ENCODE measurements at regions not wholly inside any gene's neighbourhood (a gene's known extent, or its start where the extent isn't known, plus 50 kb on each side); places are given as distances from the start of the nearest gene placed in this dataset.

DNA sequence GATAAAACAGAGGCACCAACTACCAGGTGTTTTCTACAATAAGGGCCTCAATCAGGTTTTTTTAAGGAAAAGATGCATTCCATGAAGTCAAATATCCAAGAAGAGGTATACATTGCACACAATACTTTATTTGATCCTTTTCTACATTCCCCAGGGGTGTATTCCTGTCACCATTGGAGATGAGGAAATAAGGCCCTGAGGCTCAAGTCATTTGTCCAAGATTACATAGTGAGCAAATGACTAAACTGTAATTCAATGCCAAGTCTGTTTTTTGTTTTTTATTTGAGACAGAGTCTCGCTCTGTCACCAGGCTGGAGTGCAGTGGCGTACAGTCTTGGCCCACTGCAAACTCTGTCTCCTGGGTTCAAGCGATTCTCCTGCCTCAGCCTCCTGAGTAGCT, 69.2 kb upstream of the CDYL start:
- Histone ChIP-seq H3K4me3 (ENCODE audit: low read length) (no peak overlapping the region), H3K4me1 (ENCODE audit: control insufficient read depth, insufficient read depth, low read length) (no peaks in the 10 kb centered on the region), H3K36me3 (ENCODE audit: control insufficient read depth, insufficient read depth, low read length) (no peaks in the 10 kb centered on the region), H3K9me3 (ENCODE audit: control insufficient read depth, insufficient read depth, low read length) (no peaks in the 10 kb centered on the region), H3K27me3 (ENCODE audit: control insufficient read depth, insufficient read depth, low read length) (no peaks in the 10 kb centered on the region), H3K27ac (ENCODE audit: low read length) (no peak overlapping the region)
- no peak overlapping the region for H3K27ac Mint-ChIP-seq
- no peak for TF ChIP-seq CTCF (IDR thresholded peaks at IDR 0.05)
- no peaks in the 10 kb centered on the region for H3K9me3 Mint-ChIP-seq
- ATAC-seq (no peak), DNase-seq (no peak)
- H3K4me3 Mint-ChIP-seq, result no peak overlapping the region
- H3K27me3 Mint-ChIP-seq (ENCODE audit: low read depth in 2 of 2), result peaks cover 6 to 7% of the 10 kb centered on the region in 2 donors
- intact Hi-C loops (cut with micrococcal nuclease), result no loop called here
- H3K4me1 Mint-ChIP-seq, result peaks cover 0 to 5% of the 10 kb centered on the region in 2 donors
- 96% methylated on average over 3 of the region's 3 CpGs for WGBS (ENCODE audit: insufficient coverage)
- no peaks in the 10 kb centered on the region for H3K36me3 Mint-ChIP-seq

DNA sequence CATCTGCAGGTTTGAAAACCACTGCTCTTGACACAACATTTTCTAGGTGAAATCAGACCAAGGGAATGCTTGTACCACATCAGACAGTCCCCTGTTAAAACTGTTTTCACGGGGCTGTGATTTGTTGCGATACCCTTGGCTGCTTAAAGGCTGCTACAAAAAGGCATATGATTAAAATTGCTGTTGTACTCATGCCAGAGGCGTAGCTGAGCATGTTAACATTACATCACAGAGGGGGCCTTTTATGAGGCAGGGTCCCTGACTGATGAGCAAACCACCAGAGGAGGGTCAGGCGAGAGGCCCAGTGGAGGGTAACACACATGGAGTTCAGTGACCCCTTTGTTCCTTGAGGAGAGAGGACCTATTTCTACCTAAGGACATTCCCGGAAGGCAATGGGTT, 70.4 kb upstream of the CDYL start:
- 86% methylated on average over 5 of the region's 5 CpGs for WGBS (ENCODE audit: insufficient coverage)

GRCh38 chr6:4703382-4703781, 72.8 kb upstream of the CDYL start:
- H3K36me3 ChIP-seq (ENCODE audit: control insufficient read depth, insufficient read depth, low read length), result no peaks in the 10 kb centered on the region
- Mint-ChIP-seq H3K4me3 (no peak overlapping the region), H3K27me3 (ENCODE audit: low read depth in 2 of 2) (no peaks in the 10 kb centered on the region), H3K4me1 (peaks cover 0 to 5% of the 10 kb centered on the region in 2 donors), H3K27ac (no peak overlapping the region), H3K9me3 (no peaks in the 10 kb centered on the region), H3K36me3 (no peaks in the 10 kb centered on the region)
- DNase-seq, result no peak
- H3K4me1 ChIP-seq (ENCODE audit: control insufficient read depth, insufficient read depth, low read length), result no peaks in the 10 kb centered on the region
- no peak for TF ChIP-seq CTCF (IDR thresholded peaks at IDR 0.05)
- no peaks in the 10 kb centered on the region for H3K27me3 ChIP-seq (ENCODE audit: control insufficient read depth, insufficient read depth, low read length)
- 75% methylated on average over 3 of the region's 3 CpGs for WGBS (ENCODE audit: insufficient coverage)
- no peaks in the 10 kb centered on the region for H3K9me3 ChIP-seq (ENCODE audit: control insufficient read depth, insufficient read depth, low read length)
- intact Hi-C loops (cut with micrococcal nuclease), result no loop called here
- ATAC-seq, result no peak
- no peak overlapping the region for H3K4me3 ChIP-seq (ENCODE audit: low read length)
- H3K27ac ChIP-seq (ENCODE audit: low read length), result no peak overlapping the region

More for the DNA sequence above, 70.4 kb upstream of the CDYL start:
- Histone ChIP-seq H3K4me1 (ENCODE audit: control insufficient read depth, insufficient read depth, low read length) (no peaks in the 10 kb centered on the region), H3K27ac (ENCODE audit: low read length) (no peak overlapping the region), H3K9me3 (ENCODE audit: control insufficient read depth, insufficient read depth, low read length) (no peaks in the 10 kb centered on the region), H3K4me3 (ENCODE audit: low read length) (no peak overlapping the region), H3K36me3 (ENCODE audit: control insufficient read depth, insufficient read depth, low read length) (no peaks in the 10 kb centered on the region), H3K27me3 (ENCODE audit: control insufficient read depth, insufficient read depth, low read length) (no peaks in the 10 kb centered on the region)
- Mint-ChIP-seq H3K27me3 (ENCODE audit: low read depth in 2 of 2) (peaks cover 5 to 6% of the 10 kb centered on the region in 2 donors), H3K4me3 (no peak overlapping the region), H3K27ac (no peak overlapping the region), H3K4me1 (peaks cover 0 to 5% of the 10 kb centered on the region in 2 donors), H3K9me3 (no peaks in the 10 kb centered on the region), H3K36me3 (no peaks in the 10 kb centered on the region)
- no peak for TF ChIP-seq CTCF (IDR thresholded peaks at IDR 0.05)
- ATAC-seq (no peak), DNase-seq (no peak)
- intact Hi-C loops (cut with micrococcal nuclease), result no loop called here

- H3K9me3 ChIP-seq (ENCODE audit: control insufficient read depth, insufficient read depth, low read length), result no peaks in the 10 kb centered on the region
- no peak for TF ChIP-seq CTCF (IDR thresholded peaks at IDR 0.05)
- no peaks in the 10 kb centered on the region for H3K9me3 Mint-ChIP-seq
- H3K27me3 Mint-ChIP-seq (ENCODE audit: low read depth in 2 of 2), result peaks cover 4 to 14% of the 10 kb centered on the region in 2 donors
- DNase-seq (no peak), ATAC-seq (no peak)
- H3K4me1 ChIP-seq (ENCODE audit: control insufficient read depth, insufficient read depth, low read length), result no peaks in the 10 kb centered on the region
- no peaks in the 10 kb centered on the region for H3K36me3 Mint-ChIP-seq
- H3K27ac ChIP-seq (ENCODE audit: low read length), result no peak overlapping the region
- no peak overlapping the region for H3K4me3 Mint-ChIP-seq
- 95% methylated on average over 2 of the region's 3 CpGs for WGBS (ENCODE audit: insufficient coverage)
- H3K27ac Mint-ChIP-seq, result no peak overlapping the region
- H3K4me3 ChIP-seq (ENCODE audit: low read length), result no peak overlapping the region
- intact Hi-C loops (cut with micrococcal nuclease), result no loop called here
- H3K4me1 Mint-ChIP-seq, result no peaks in the 10 kb centered on the region
- peaks cover 3% of the 10 kb centered on the region for H3K27me3 ChIP-seq (ENCODE audit: control insufficient read depth, insufficient read depth, low read length)
- no peaks in the 10 kb centered on the region for H3K36me3 ChIP-seq (ENCODE audit: control insufficient read depth, insufficient read depth, low read length)
Measured at GRCh38 chr6:4698901-4699659, 77.1 kb upstream of the CDYL start.
